Stimulated activated CD8-positive, alpha-beta memory T cell treated with anti-CD3 and anti-CD28 coated beads, Interleukin-12 subunit alpha, Interleukin-12 subunit beta, amount 100 ng/mL, for 1 hour (primary cell): ENCODE measurements at regions not wholly inside any gene's neighbourhood (a gene's known extent, or its start where the extent isn't known, plus 50 kb on each side); places are given as distances from the start of the nearest gene placed in this dataset.

Experiments used
- DNase-seq: peaks from one replicate; pipeline ENCODE4 v3.0.0-alpha.2; 2020; ENCODE audit warnings: low read depth

- DNase-seq, result no peak
Measured at GRCh38 chr2:60400462-60401246, 152.8 kb downstream of the BCL11A start.

- no peak for DNase-seq
Measured at GRCh38 chr2:60394463-60394862, 159.0 kb downstream of the BCL11A start.

GRCh38 chr2:60391649-60392375 lies 161.6 kb downstream of the BCL11A start:
- DNase-seq, result no peak

- no peak for DNase-seq
Measured at GRCh38 chr2:60391230-60391629, 162.2 kb downstream of the BCL11A start.

GRCh38 chr2:60386436-60386835 lies 167.0 kb downstream of the BCL11A start:
- DNase-seq, result no peak

- no peak for DNase-seq
Measured at GRCh38 chr2:60385648-60386047, 167.8 kb downstream of the BCL11A start.

GRCh38 chr2:60383401-60384143 lies 169.9 kb downstream of the BCL11A start:
- DNase-seq, result no peak

GRCh38 chr2:60380411-60380810 lies 173.0 kb downstream of the BCL11A start:
- no peak for DNase-seq

GRCh38 chr2:60379684-60380083 lies 173.8 kb downstream of the BCL11A start:
- no peak for DNase-seq

- no peak for DNase-seq
Measured at GRCh38 chr2:60379216-60379615, 174.2 kb downstream of the BCL11A start.

- DNase-seq, result no peak
Measured at GRCh38 chr2:60377825-60378224, 175.6 kb downstream of the BCL11A start.

- no peak for DNase-seq
Measured at GRCh38 chr2:60376252-60376651, 177.2 kb downstream of the BCL11A start.

- no peak for DNase-seq
Measured at GRCh38 chr2:60371681-60372080, 181.8 kb downstream of the BCL11A start.

GRCh38 chr2:60371219-60371618 lies 182.2 kb downstream of the BCL11A start:
- DNase-seq, result no peak

GRCh38 chr2:60370814-60371213 lies 182.6 kb downstream of the BCL11A start:
- DNase-seq, result no peak

GRCh38 chr2:60368456-60368855 lies 185.0 kb downstream of the BCL11A start:
- DNase-seq, result no peak

GRCh38 chr2:60366135-60366712 lies 187.2 kb downstream of the BCL11A start:
- DNase-seq, result no peak

GRCh38 chr2:60365556-60365955 lies 187.9 kb downstream of the BCL11A start:
- no peak for DNase-seq

GRCh38 chr2:60364491-60364890 lies 189.0 kb downstream of the BCL11A start:
- no peak for DNase-seq

GRCh38 chr2:60361498-60361897 lies 192.0 kb downstream of the BCL11A start:
- DNase-seq, result no peak

- no peak for DNase-seq
Measured at GRCh38 chr2:60359569-60359968, 193.9 kb downstream of the BCL11A start.

- no peak for DNase-seq
Measured at GRCh38 chr2:60358476-60358875, 195.0 kb downstream of the BCL11A start.
